Urothelium cell line (cell line): ENCODE measurements at regions not wholly inside any gene's neighbourhood (a gene's known extent, or its start where the extent isn't known, plus 50 kb on each side); places are given as distances from the start of the nearest gene placed in this dataset.
"Not testable (repeated sequence)": the region's sequence is repeated elsewhere in the genome, so short reads cannot be mapped to it uniquely, and the experiment has no call there.

Source experiments
- DNase-seq: peaks from one replicate; pipeline ENCODE4 v3.0.0; 2011; ENCODE audit warnings: low spot score, mixed read lengths
- FAIRE-seq: peaks from 2 replicates; lab custom pipeline; 2011; peaks lifted over from hg19 to GRCh38; lab: Jason Lieb, UNC

GRCh38 chr4:79178760-79179159, 147.1 kb downstream of the NAA11 start:
- FAIRE-seq (no peak), DNase-seq (no peak)

DNA sequence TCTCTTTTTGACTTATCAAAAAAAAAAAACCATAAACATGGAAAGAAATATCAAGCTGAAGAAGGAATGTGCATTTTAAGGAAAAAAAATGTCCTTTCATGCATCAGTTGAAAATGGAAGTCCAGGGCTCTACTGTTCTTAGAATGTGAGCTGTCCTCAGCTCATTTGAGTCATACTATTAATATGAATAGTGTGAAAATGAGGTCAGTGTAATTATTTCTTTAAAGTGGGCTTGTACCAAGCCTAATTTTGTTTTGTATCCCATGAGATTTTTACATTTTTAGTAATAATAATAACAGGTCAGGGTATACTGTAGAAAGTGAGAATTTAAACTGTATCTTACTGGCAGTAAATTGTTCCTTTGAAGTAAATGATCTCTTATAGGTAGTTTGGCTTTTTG, 148.5 kb downstream of the NAA11 start:
- no peak for DNase-seq
- FAIRE-seq = no peak

DNA sequence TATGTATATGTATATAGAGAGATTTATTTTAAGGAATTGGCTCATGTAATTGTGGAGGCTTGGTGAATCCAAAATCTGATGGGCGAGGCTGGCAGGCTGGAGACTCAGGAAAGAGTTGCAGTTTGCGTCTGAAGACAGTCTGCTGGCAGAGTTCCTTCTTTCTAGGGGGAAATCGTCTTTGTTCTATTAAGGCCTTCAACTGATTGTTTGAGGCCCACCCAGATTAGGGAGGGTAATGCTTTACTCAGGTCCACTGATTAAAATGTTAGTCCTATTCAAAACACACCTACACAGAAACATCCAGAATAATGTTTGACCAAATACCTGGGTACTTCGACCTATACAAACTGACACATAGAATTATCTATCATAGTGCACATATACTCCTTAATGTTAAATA, 149.5 kb downstream of the NAA11 start:
- no peak for FAIRE-seq
- no peak for DNase-seq

DNA sequence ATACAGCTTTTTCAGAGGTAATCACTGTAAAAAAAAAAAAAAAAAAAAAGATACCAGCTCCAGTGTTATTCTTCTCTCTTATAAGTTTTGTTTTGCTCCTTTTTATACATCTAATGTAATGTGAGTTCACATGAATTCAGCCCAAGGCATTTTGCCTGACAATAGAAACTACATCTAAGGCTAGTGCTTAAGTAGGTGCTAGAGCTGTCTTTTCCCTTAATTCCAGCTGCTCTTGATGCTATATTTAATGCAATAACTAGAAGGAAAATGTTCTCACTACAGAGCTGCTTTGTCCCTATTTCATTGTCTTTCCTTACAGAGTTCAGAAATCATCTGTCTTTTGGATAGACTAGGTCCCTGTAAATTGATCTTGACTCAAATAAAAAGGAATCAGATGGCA, 150.1 kb downstream of the NAA11 start:
- DNase-seq (no peak), FAIRE-seq (no peak)

GRCh38 chr4:79174490-79175252, 151.2 kb downstream of the NAA11 start:
- no peak for FAIRE-seq
- no peak for DNase-seq

- FAIRE-seq (no peak), DNase-seq (no peak)
Observed at GRCh38 chr4:79173186-79173585, 152.7 kb downstream of the NAA11 start.

GRCh38 chr4:79170077-79170476, 155.8 kb downstream of the NAA11 start:
- DNase-seq (no peak), FAIRE-seq (no peak)

- DNase-seq = no peak
- FAIRE-seq = no peak
Observed at GRCh38 chr4:79164907-79165610, 160.8 kb downstream of the NAA11 start.

DNA sequence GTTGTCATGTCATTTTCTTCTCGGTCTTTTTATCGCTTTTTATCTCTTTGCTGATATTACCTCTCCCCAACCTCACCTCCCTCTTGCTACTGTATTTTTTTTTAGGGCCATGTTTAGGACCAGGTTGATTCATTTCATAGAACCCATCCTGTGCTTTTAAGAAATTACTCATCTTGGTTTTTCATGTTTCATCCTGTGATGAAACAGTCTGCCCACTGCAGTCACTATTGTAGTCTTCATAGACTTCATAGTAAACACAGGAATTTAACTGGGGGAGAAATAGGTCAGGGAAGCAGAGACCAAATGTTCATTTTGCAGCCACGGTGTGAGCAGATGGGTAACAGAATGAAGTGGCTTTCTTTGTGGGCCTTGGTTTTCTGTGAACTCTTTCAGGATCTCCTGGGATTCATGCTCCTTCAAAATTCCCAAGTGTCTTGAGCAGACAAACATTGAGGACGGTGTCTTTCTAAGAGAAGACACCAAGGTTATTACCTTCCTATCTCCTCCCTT, 161.8 kb downstream of the NAA11 start:
- DNase-seq = no peak
- no peak for FAIRE-seq

DNA sequence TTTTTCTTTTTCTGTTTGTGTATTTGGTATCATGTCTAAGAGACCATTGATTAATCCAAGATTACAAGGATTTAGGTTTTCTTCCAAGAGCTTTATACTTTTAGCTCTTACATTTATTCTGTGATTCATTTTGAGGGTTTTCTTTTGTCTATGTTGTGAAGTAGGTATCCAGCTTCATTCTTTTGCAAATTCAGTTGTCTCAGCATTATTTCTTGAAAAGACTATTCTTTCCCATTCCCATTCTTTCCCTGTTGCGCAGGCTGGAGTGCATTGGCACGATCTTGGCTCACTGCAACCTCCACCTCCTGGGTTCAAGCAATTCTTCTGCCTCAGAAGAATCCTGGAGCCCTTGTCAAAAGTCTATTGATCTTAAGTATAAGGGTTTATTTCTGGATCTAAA, 164.9 kb downstream of the NAA11 start:
- no peak for FAIRE-seq

DNA sequence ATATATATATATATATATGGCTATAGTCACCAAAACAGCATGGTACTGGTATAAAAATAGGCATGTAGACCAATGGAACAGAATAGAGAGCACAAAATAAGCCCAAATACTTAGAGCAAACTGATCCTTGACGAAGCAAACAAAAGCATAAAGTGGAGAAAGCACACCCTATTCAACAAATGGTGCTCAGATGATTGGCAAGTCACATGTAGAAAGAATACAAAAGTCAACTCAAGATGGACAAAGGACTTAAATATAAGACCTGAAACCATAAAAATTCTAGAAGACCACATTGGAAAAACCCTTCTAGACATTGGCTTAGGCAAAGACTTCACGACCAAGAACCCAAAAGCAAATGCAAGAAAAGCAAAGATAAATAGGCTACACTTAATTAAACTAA, 167.2 kb downstream of the NAA11 start:
- not testable (repeated sequence) for FAIRE-seq, DNase-seq

More for the DNA sequence above, 164.9 kb downstream of the NAA11 start:
- no peak for DNase-seq

DNA sequence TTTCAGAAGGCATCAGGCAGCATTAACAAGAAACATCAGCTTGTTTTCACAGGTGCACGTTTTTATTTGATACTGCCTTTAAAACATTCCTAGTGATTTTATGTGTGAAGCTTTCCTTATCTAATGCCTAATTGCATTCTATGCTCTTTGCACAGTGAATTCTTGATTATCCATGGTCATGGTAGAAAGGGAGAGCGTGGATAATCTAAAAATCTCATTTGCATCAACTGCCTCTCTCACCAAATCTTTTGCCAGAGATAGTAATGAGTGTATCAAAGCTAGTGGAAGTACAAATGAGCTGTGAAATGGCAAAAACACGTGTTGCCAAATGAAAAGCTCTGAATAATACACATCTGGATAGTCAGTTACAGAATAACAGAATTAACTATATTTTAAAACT, 170.5 kb downstream of the NAA11 start:
- no peak for DNase-seq
- FAIRE-seq = no peak

DNA sequence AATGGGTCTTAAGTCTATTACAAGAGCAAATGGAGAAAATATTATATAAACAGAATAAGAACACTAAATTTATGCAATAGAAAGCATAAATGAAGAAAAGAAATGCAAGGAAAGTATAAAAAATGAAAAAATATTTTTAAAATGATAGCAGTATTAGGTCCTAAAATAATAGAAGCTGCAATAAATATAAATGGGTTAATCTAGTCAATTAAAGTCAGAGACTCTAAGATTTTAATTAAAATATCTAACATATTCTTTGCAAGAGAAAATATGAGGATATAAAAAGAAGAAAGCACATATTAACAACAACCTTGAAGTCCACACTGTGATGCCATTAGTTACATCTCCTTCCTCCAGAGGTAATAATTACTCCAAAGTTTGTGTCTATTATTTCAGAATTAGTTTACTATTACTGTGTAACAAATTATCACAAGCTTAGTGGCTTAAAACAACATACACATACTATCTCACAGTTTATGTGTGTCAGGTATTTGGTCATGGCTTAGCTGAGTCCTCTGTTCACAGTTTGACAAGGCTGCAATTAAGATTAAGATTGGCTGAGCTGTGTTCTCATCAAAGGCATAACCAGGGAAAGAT, 174.9 kb downstream of the NAA11 start:
- no peak for DNase-seq
- FAIRE-seq = no peak

DNA sequence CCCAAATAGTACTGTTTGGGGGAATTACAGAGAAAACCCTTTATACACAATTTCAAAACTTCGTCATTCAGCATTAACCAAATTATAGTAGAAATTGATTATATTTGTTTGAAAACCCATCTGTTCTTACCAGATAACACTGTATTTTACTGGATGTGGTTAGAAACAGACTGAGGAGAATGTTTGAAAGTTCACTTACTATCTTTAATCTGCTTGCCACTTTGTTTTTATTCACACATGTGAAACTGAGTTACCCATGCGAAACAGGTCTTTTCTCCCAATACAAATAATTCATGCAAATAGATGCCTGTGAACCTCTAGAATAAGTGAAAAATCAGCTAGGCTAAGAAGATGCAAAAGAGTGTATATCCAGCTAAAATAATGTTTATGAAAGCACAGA, 177.5 kb downstream of the NAA11 start:
- DNase-seq (no peak), FAIRE-seq (no peak)

DNA sequence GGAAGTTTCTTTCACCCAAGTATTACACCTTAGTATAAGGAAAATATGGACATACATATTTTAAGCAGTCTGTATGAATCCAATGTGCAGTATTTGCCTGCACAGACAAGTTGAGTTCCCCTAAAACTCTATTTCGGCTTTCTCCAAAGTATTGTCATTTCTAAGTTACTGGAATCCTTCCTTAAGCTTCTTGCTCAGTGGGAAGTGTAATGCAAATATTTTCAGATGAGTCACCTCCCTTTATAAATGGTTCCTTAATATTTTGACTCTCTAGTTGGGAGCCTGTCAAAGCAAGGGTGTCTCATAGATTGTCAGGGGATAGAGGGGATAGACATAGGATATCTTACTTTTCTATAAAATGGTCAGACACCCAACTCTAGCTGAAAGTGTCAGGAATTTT, 178.6 kb downstream of the NAA11 start:
- FAIRE-seq (no peak), DNase-seq (no peak)

DNA sequence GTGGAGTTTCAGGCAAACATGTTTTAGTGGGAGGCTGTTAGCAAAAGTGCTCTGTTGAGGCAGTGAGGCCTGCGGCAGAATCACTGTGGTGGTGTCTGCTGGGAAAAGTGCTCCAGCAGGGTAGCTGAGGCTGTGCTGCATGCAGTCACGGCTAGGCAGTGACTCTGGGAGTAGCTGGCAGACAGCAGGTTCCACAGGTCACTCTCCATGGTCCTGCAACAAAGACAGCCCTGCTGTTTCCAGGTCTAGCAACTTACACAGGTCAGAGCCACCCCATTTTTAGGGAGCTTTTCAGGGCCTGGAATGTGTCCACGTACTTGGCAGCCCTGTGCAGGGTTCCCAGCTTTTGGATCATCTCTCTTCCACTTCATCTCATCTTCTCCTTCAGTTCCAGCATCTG, 184.3 kb downstream of the NAA11 start:
- FAIRE-seq = peak; percentile 13

DNA sequence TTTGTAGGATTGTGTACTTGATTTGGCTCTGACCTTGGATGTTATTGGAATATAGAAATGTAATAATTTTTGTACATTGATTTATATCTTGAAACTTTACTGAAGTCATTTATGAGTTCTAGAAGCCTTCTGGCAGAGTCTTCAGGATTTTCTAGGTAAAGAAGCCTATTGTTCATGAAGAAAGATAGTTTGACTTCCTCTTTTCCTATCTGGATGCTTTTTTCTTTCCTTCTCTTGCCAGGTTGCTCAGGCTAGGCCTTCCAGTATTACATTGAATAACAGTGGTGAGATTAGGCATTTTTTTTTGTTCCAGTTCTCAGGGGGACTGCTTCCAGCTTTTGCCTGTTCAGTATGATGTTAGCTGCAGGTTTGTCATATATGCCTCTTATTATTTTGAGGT, 191.1 kb downstream of the NAA11 start:
- DNase-seq = no peak
- no peak for FAIRE-seq

More for the DNA sequence above, 184.3 kb downstream of the NAA11 start:
- peak; percentile 33 for DNase-seq

- DNase-seq (no peak), FAIRE-seq (no peak)
Observed at GRCh38 chr4:79132826-79133225, 193.0 kb downstream of the NAA11 start.

- FAIRE-seq = no peak
- no peak for DNase-seq
Observed at GRCh38 chr4:79121875-79122358, 182.7 kb upstream of the PAQR3 start.

DNA sequence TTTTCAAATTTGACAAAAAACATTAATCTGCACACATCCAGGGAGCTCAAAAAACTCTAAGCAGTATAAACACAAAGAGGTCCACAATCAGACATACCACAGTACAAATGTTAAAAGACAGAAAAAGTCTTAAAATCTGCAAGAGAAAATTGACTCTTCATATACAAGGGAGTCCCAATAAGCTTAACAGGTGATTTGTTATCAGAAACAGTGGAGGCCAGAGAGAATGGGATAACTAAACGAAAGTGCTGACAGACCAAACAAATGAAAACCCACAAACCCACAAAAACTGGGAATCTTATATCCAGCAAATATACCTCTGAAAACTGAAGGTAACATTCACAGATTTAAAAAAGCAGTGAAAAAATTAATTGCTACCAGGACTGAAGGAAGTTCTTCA, 182.0 kb upstream of the PAQR3 start:
- DNase-seq (no peak), FAIRE-seq (no peak)

DNA sequence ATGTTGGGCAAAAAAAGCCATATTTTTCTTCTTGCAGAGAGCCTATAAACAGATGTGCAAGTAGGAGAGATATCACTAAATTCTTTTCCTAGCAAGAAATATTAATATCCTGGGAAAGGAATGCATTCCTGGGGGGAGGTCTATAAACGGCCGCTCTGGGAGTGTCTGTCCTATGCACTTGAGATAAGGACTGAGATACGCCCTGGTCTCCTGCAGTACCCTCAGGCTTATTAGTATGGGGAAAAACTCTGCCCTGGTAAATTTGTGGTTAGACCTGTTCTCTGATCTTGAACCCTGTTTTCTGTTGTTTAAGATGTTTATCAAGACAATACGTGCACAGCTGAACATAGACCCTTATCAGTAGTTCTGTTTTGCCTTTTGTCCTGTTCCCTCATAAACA, 177.8 kb upstream of the PAQR3 start:
- not testable (repeated sequence) for DNase-seq, FAIRE-seq

DNA sequence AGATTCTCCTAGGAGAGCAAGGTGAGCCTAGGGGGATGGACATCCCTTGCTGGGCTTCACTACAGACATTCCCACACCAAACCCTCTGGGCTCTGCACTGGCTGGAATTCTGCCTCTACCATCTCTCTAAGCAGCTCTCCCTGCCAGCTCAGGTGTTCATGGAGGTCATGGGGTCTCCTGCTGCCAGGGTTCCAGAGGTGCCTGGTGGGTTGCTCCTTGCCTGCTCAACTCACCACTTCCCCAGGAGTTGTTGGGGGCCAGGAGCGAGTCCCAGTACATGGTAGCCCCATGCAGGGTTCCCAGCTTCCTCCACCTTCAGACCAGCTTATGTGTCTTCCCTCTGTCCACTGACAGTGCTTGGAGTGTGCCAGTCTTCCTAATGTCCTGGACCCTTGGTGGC, 167.8 kb upstream of the PAQR3 start:
- no peak for DNase-seq
- FAIRE-seq = no peak
